ENCODE measurements at regions not wholly inside any gene's neighbourhood (a gene's known extent, or its start where the extent isn't known, plus 50 kb on each side); places are given as distances from the start of the nearest gene placed in this dataset.

DNA sequence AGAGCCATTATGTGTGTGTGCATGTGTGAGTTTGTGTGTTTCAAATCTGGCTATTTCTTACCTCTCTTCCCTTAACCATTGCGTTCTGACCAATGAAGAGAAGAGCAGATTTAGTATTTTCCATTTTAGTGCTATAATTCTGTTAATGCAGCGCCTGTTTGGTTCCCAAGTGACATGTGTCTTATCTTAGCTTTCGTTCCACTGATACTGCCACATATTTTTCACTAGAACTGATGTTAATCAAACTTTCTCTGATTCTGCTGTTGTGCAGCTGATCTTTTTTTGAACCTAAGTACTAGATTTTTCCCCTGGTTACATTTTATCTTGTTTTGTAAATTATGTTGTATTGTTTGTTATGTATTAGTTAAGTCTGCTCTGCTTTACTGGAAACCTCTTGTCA is 152.9 kb upstream of the MID1 start:
- no peak for DNase-seq
- H3K9me2 ChIP-seq (replicated peaks; ENCODE audit: insufficient read depth, low read length), result no peaks in the 10 kb centered on the region
- H3K36me3 ChIP-seq (ENCODE audit: insufficient read depth, low read length), result no peaks in the 10 kb centered on the region
- H3K27ac ChIP-seq (ENCODE audit: low read length), result no peak overlapping the region
- H4K20me1 ChIP-seq (ENCODE audit: insufficient read depth, low read depth, low read length), result no peaks in the 10 kb centered on the region
- no peak overlapping the region for H3K4me3 ChIP-seq (ENCODE audit: low read length)
- H3K27me3 ChIP-seq (ENCODE audit: low read length), result no peaks in the 10 kb centered on the region
- no peak overlapping the region for H2AFZ ChIP-seq (ENCODE audit: low read length)
- H3K4me1 ChIP-seq (ENCODE audit: low read length), result no peaks in the 10 kb centered on the region
- no peaks in the 10 kb centered on the region for H3K79me2 ChIP-seq (ENCODE audit: low read length)
- no peak overlapping the region for H3K9ac ChIP-seq (ENCODE audit: low read length)
- no peak overlapping the region for H3K4me2 ChIP-seq (ENCODE audit: low read depth, low read length, poor library complexity, severe bottlenecking)
- H3K9me3 ChIP-seq (ENCODE audit: low read length), result no peaks in the 10 kb centered on the region

DNA sequence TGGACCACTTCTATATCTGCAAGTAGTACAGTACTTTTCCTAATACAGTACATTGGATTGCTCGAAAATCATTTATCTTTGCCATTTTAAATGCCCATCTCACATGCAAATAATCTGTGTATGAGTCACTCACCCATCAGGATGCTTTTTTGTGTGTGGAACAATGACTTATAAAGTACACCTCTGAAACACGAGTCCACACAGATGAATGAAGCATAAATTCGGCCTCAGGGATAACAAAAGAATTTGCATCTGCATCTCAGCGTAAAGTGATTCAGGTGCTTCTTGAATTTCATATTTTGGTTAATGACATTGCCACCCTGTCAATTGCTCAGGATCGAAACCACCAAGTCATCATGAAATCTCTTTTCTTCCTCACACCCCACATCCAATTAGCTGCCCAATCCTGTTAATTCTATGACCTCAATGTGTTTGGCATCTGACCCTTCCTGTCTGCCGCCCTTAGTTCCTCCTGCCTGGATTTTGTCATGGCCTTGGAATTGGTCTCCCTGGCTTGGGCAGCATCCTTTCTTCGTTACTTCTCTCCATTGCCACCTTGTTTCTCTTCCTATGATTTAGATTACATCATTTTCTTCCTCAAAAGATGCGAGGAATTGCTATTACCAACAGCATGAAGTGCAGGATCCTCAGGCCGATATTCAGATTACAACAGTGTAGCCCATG is 161.6 kb upstream of the MID1 start:
- Histone ChIP-seq H3K9me3 (ENCODE audit: low read length) (no peaks in the 10 kb centered on the region), H3K4me3 (ENCODE audit: low read length) (no peak overlapping the region), H2AFZ (ENCODE audit: low read length) (no peak overlapping the region), H3K36me3 (ENCODE audit: insufficient read depth, low read length) (no peaks in the 10 kb centered on the region), H3K9me2 (replicated peaks; ENCODE audit: insufficient read depth, low read length) (no peaks in the 10 kb centered on the region), H3K27ac (ENCODE audit: low read length) (no peak overlapping the region), H3K79me2 (ENCODE audit: low read length) (no peaks in the 10 kb centered on the region), H3K27me3 (ENCODE audit: low read length) (no peaks in the 10 kb centered on the region), H3K4me1 (ENCODE audit: low read length) (no peaks in the 10 kb centered on the region), H3K9ac (ENCODE audit: low read length) (no peak overlapping the region), H4K20me1 (ENCODE audit: insufficient read depth, low read depth, low read length) (no peaks in the 10 kb centered on the region), H3K4me2 (ENCODE audit: low read depth, low read length, poor library complexity, severe bottlenecking) (no peak overlapping the region)
- no peak for DNase-seq

DNA sequence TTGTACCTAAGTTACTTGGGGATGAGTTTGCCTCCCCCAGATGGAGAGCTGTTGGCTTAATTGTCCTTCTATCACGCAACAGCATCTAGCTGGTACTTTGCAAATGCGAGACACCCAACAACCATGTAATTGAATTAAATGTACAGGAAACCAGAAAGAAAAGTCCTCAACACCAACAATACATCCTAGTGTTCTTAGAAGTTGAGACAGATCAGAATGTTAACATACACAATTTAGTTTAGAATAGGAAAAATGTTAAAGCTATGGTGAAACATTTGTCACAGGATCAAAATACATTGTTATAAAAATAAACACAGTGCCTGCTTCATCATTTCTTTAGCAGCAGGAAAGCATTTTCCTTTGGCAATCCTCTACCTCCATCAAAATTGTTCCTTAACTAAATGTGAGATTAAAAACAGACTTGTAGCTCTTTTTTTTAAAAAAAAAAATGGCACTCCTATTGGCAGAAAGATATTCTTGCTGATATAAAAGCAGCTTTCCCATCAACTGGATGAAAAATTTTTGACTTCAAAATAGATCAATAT is 163.1 kb upstream of the MID1 start:
- Histone ChIP-seq H3K27me3 (ENCODE audit: low read length) (no peaks in the 10 kb centered on the region), H2AFZ (ENCODE audit: low read length) (no peak overlapping the region), H3K9me3 (ENCODE audit: low read length) (no peaks in the 10 kb centered on the region)

DNA sequence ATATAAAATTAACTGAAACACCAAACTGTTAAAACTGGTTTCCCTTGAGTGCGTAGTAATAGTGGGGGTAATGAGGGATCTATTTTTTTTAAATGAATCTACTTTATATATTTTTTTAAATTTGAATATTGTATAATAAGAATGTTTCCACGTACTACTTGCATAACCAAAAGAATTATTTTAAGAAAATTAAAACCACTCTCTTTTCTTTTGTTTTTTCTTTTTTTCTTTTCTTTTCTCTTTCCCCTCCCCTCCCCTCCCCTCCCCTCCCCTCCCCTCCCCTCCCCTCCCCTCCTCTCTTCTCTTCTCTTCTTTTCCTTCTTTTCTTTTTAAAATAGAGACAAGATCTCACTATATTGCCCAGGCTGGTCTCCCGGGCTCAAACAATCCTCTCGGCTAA is 166.9 kb upstream of the MID1 start:
- no peak overlapping the region for H3K4me3 ChIP-seq (ENCODE audit: low read length)
- no peaks in the 10 kb centered on the region for H3K4me1 ChIP-seq (ENCODE audit: low read length)
- no peaks in the 10 kb centered on the region for H3K27me3 ChIP-seq (ENCODE audit: low read length)
- H3K79me2 ChIP-seq (ENCODE audit: low read length), result no peaks in the 10 kb centered on the region
- H4K20me1 ChIP-seq (ENCODE audit: insufficient read depth, low read depth, low read length), result no peaks in the 10 kb centered on the region
- no peaks in the 10 kb centered on the region for H3K9me3 ChIP-seq (ENCODE audit: low read length)
- H3K27ac ChIP-seq (ENCODE audit: low read length), result no peak overlapping the region
- DNase-seq, result no peak
- no peaks in the 10 kb centered on the region for H3K9me2 ChIP-seq (replicated peaks; ENCODE audit: insufficient read depth, low read length)
- H3K36me3 ChIP-seq (ENCODE audit: insufficient read depth, low read length), result no peaks in the 10 kb centered on the region
- H3K4me2 ChIP-seq (ENCODE audit: low read depth, low read length, poor library complexity, severe bottlenecking), result no peak overlapping the region
- H3K9ac ChIP-seq (ENCODE audit: low read length), result no peak overlapping the region
- no peak overlapping the region for H2AFZ ChIP-seq (ENCODE audit: low read length)

More for the DNA sequence above, 163.1 kb upstream of the MID1 start:
- no peak for DNase-seq
- Histone ChIP-seq H3K9ac (ENCODE audit: low read length) (no peak overlapping the region), H3K4me2 (ENCODE audit: low read depth, low read length, poor library complexity, severe bottlenecking) (no peak overlapping the region), H3K9me2 (replicated peaks; ENCODE audit: insufficient read depth, low read length) (no peaks in the 10 kb centered on the region), H3K79me2 (ENCODE audit: low read length) (no peaks in the 10 kb centered on the region), H3K4me1 (ENCODE audit: low read length) (no peaks in the 10 kb centered on the region), H3K36me3 (ENCODE audit: insufficient read depth, low read length) (no peaks in the 10 kb centered on the region), H3K4me3 (ENCODE audit: low read length) (no peak overlapping the region), H4K20me1 (ENCODE audit: insufficient read depth, low read depth, low read length) (no peaks in the 10 kb centered on the region), H3K27ac (ENCODE audit: low read length) (no peak overlapping the region)

DNA sequence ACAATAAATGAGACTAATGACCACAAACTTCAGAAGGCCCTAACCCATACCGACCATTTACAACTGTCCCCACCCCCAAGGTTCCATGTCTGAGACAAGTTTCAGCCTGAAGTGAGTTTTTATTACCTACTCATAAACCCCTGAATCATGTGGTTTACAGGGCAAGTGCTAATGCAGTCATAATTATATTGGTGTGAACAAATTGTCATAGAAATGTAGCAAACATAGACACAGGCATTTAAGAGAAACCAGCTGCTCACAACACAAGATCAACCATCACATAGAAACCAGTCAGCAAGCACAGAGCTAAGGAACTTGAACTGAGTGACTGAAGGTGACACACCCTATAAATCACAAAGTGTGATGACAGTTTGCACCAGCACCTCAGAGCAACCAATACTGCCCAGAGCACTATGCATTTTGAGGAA is 173.8 kb upstream of the MID1 start:
- Histone ChIP-seq H3K79me2 (ENCODE audit: low read length) (no peaks in the 10 kb centered on the region), H3K9me2 (replicated peaks; ENCODE audit: insufficient read depth, low read length) (no peaks in the 10 kb centered on the region), H3K27me3 (ENCODE audit: low read length) (no peaks in the 10 kb centered on the region), H3K4me1 (ENCODE audit: low read length) (no peaks in the 10 kb centered on the region), H3K9ac (ENCODE audit: low read length) (no peak overlapping the region), H3K27ac (ENCODE audit: low read length) (no peak overlapping the region), H3K9me3 (ENCODE audit: low read length) (no peaks in the 10 kb centered on the region), H3K4me2 (ENCODE audit: low read depth, low read length, poor library complexity, severe bottlenecking) (no peak overlapping the region), H4K20me1 (ENCODE audit: insufficient read depth, low read depth, low read length) (no peaks in the 10 kb centered on the region), H2AFZ (ENCODE audit: low read length) (no peak overlapping the region), H3K4me3 (ENCODE audit: low read length) (no peak overlapping the region), H3K36me3 (ENCODE audit: insufficient read depth, low read length) (no peaks in the 10 kb centered on the region)
- no peak for DNase-seq

DNA sequence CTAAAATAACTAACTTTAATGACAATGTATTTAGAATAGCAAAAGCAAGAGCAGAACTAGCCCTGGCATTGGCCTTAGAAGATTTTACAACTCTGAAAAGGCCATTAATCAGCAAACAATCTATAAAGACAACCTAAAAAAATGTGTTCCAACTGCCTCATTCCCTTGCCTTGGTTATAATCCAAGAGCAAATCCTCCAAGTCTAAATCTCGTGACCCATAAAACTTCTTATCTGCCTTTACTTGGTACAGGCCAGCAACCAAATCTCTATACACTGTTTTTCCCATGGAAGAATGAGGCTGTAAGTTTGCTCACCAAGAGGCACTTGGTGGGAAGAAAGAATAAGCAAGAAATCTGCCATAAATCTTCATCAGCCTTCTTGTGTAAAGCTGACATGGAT is 175.3 kb upstream of the MID1 start:
- Histone ChIP-seq H3K4me2 (ENCODE audit: low read depth, low read length, poor library complexity, severe bottlenecking) (no peak overlapping the region), H4K20me1 (ENCODE audit: insufficient read depth, low read depth, low read length) (no peaks in the 10 kb centered on the region), H3K36me3 (ENCODE audit: insufficient read depth, low read length) (no peaks in the 10 kb centered on the region), H3K27ac (ENCODE audit: low read length) (no peak overlapping the region), H3K27me3 (ENCODE audit: low read length) (no peaks in the 10 kb centered on the region), H3K9me3 (ENCODE audit: low read length) (no peaks in the 10 kb centered on the region), H3K79me2 (ENCODE audit: low read length) (no peaks in the 10 kb centered on the region), H2AFZ (ENCODE audit: low read length) (no peak overlapping the region), H3K9ac (ENCODE audit: low read length) (no peak overlapping the region), H3K4me3 (ENCODE audit: low read length) (no peak overlapping the region), H3K9me2 (replicated peaks; ENCODE audit: insufficient read depth, low read length) (no peaks in the 10 kb centered on the region), H3K4me1 (ENCODE audit: low read length) (no peaks in the 10 kb centered on the region)
- DNase-seq, result no peak

DNA sequence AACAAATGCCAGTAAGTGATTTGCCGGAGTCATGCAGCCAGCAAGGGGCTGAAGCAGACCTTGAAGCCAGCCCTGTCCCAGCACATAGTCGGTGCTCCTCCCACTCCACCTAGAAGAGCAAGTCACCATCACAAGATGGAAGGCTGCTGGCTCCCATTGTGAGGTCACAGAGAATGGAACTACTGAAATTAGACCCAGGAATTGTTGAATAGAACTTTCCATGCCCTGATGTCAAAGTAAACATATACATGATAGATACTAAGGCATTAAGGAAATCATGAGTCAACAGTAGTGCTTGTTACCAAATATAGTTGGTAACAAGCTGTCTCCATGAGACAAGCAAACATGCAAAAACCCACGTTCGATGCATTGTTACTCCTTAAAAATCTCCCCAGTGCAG is 177.1 kb upstream of the MID1 start:
- Histone ChIP-seq H3K27ac (ENCODE audit: low read length) (no peak overlapping the region), H2AFZ (ENCODE audit: low read length) (no peak overlapping the region), H3K36me3 (ENCODE audit: insufficient read depth, low read length) (no peaks in the 10 kb centered on the region), H3K9me2 (replicated peaks; ENCODE audit: insufficient read depth, low read length) (no peaks in the 10 kb centered on the region), H3K4me3 (ENCODE audit: low read length) (no peak overlapping the region), H4K20me1 (ENCODE audit: insufficient read depth, low read depth, low read length) (no peaks in the 10 kb centered on the region), H3K9ac (ENCODE audit: low read length) (no peak overlapping the region), H3K4me2 (ENCODE audit: low read depth, low read length, poor library complexity, severe bottlenecking) (no peak overlapping the region), H3K4me1 (ENCODE audit: low read length) (no peaks in the 10 kb centered on the region), H3K27me3 (ENCODE audit: low read length) (no peaks in the 10 kb centered on the region), H3K9me3 (ENCODE audit: low read length) (no peaks in the 10 kb centered on the region), H3K79me2 (ENCODE audit: low read length) (no peaks in the 10 kb centered on the region)
- DNase-seq, result no peak

DNA sequence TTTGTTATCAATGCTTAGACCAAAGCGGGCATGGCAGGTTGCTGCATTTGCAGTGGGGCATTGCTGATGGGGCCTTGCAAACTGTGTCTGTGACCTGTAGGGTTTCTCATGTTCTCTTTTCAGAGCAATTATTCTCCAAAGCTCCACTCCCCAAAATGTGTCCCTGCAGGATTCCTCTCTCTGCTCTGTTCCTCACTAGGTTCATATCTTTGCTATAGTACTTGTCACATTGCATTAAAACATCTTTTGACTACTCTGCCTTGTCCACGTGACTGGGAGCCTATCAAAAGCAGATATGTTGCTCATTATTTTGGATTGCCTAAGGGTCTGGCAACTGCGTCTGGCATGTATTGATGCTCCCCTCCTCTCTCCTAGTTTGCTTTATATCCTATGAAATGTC is 177.7 kb upstream of the MID1 start:
- H3K9me2 ChIP-seq (replicated peaks; ENCODE audit: insufficient read depth, low read length), result no peaks in the 10 kb centered on the region
- no peak overlapping the region for H3K4me2 ChIP-seq (ENCODE audit: low read depth, low read length, poor library complexity, severe bottlenecking)
- H2AFZ ChIP-seq (ENCODE audit: low read length), result no peak overlapping the region
- H3K9ac ChIP-seq (ENCODE audit: low read length), result no peak overlapping the region
- H4K20me1 ChIP-seq (ENCODE audit: insufficient read depth, low read depth, low read length), result no peaks in the 10 kb centered on the region
- H3K9me3 ChIP-seq (ENCODE audit: low read length), result no peaks in the 10 kb centered on the region
- H3K4me3 ChIP-seq (ENCODE audit: low read length), result no peak overlapping the region
- H3K4me1 ChIP-seq (ENCODE audit: low read length), result no peaks in the 10 kb centered on the region
- H3K27me3 ChIP-seq (ENCODE audit: low read length), result no peaks in the 10 kb centered on the region
- H3K36me3 ChIP-seq (ENCODE audit: insufficient read depth, low read length), result no peaks in the 10 kb centered on the region
- H3K27ac ChIP-seq (ENCODE audit: low read length), result no peak overlapping the region
- no peak for DNase-seq
- H3K79me2 ChIP-seq (ENCODE audit: low read length), result no peaks in the 10 kb centered on the region

All from Karpas-422 (cell line).